GM12878 (cell line): ENCODE measurements at regions not wholly inside any gene's neighbourhood (a gene's known extent, or its start where the extent isn't known, plus 50 kb on each side); places are given as distances from the start of the nearest gene placed in this dataset.

ENCODE experiments used
- ATF2 ChIP-seq: IDR thresholded peaks from 2 replicates; pipeline ENCODE4 v1.6.1; 2012; ENCODE audit warnings: low read length, inconsistent platforms
- CREB1 ChIP-seq: IDR thresholded peaks from 2 replicates; pipeline ENCODE4 v1.6.1; 2012; ENCODE audit warnings: low read depth, mild to moderate bottlenecking, inconsistent platforms
- CTCF ChIP-seq, 3 experiments: IDR thresholded peaks in 2 of 3; conservative IDR thresholded peaks in 1 of 3; 2 replicates each; pipeline ENCODE4 v1.5.1; 2011; ENCODE audit warnings: low read depth in 3 of 3, low read length in 3 of 3, mild to moderate bottlenecking in 3 of 3, control low read depth in 2 of 3, moderate library complexity in 2 of 3, inconsistent platforms in 1 of 3, mixed read lengths in 1 of 3; ENCODE audit not compliant: control insufficient read depth in 2 of 3, insufficient read depth in 1 of 3; ENCODE audit errors: extremely low read depth in 1 of 3
- ESRRA ChIP-seq: IDR thresholded peaks from 2 replicates; pipeline ENCODE4 v1.6.1; 2012; ENCODE audit warnings: mild to moderate bottlenecking, low read length, improper control_type of control experiment
- ETV6 ChIP-seq, 2 experiments: fragments of 450-650 bp in 1 of 2; IDR thresholded peaks in 1 of 2; conservative IDR thresholded peaks in 1 of 2; 2 replicates each; pipeline ENCODE4 v1.6.1; 2014; ENCODE audit warnings: antibody characterized with exemption in 1 of 2, borderline replicate concordance in 1 of 2, low read depth in 1 of 2, mild to moderate bottlenecking in 1 of 2, moderate library complexity in 1 of 2
- EZH2 ChIP-seq: IDR thresholded peaks from 2 replicates; pipeline ENCODE4 v1.6.1; 2012; ENCODE audit warnings: low read depth, mild to moderate bottlenecking, control low read depth, inconsistent platforms, low read length, borderline replicate concordance; ENCODE audit not compliant: control insufficient read depth
- IRF4 ChIP-seq: IDR thresholded peaks from 2 replicates; pipeline ENCODE4 v1.6.1; 2011; ENCODE audit warnings: low read depth, low read length
- KDM1A ChIP-seq: fragments of 200-600 bp; sonication (generic); IDR thresholded peaks from 2 replicates; pipeline ENCODE4 v1.6.1; 2016; ENCODE audit warnings: borderline replicate concordance
- MYC ChIP-seq: IDR thresholded peaks from 2 replicates; pipeline ENCODE4 v1.6.1; 2011; ENCODE audit warnings: mild to moderate bottlenecking, low read length, moderate library complexity, inconsistent platforms; ENCODE audit not compliant: insufficient read depth, insufficient replicate concordance, insufficient read length, severe bottlenecking
- NFYB ChIP-seq: IDR thresholded peaks from 2 replicates; pipeline ENCODE4 v1.6.1; 2011; ENCODE audit warnings: low read depth, mild to moderate bottlenecking, low read length, improper control_type of control experiment, moderate library complexity; ENCODE audit not compliant: insufficient read depth
- POLR2A ChIP-seq: IDR thresholded peaks from 2 replicates; pipeline ENCODE4 v1.6.1; 2011; ENCODE audit warnings: low read depth, mild to moderate bottlenecking, low read length
- POLR2AphosphoS5 ChIP-seq: IDR thresholded peaks from 2 replicates; pipeline ENCODE4 v1.6.1; 2011; ENCODE audit warnings: mild to moderate bottlenecking, low read length, inconsistent platforms
- RAD21 ChIP-seq: IDR thresholded peaks from 2 replicates; pipeline ENCODE4 v1.6.1; 2011; ENCODE audit warnings: mild to moderate bottlenecking, low read depth, low read length, moderate library complexity; ENCODE audit not compliant: insufficient read depth
- SREBF1 ChIP-seq: IDR thresholded peaks from 2 replicates; pipeline ENCODE4 v1.6.1; 2012; ENCODE audit warnings: mild to moderate bottlenecking, low read length

- TF ChIP-seq KDM1A (no peak), SREBF1 (no peak), RAD21 (no peak), EZH2 (no peak), ESRRA (no peak), POLR2AphosphoS5 (no peak), POLR2A (no peak), ETV6 (conservative IDR thresholded peaks at IDR 0.05 in 1 of 2, IDR thresholded peaks at IDR 0.05 in 1 of 2; ENCODE audit: borderline replicate concordance in 1 of 2, low read depth in 1 of 2) (no peak), CTCF (IDR thresholded peaks at IDR 0.05 in 2 of 3, conservative IDR thresholded peaks at IDR 0.05 in 1 of 3; ENCODE audit: control insufficient read depth in 2 of 3, extremely low read depth in 1 of 3, insufficient read depth in 1 of 3, low read depth in 3 of 3, low read length in 3 of 3) (no peak), ATF2 (no peak), CREB1 (no peak), NFYB (no peak), IRF4 (no peak), MYC (no peak)
Measured at GRCh38 chr2:109680523-109681297, 66.5 kb downstream of the SOWAHC start.
